ENCODE measurements at regions not wholly inside any gene's neighbourhood (a gene's known extent, or its start where the extent isn't known, plus 50 kb on each side); places are given as distances from the start of the nearest gene placed in this dataset.

DNA sequence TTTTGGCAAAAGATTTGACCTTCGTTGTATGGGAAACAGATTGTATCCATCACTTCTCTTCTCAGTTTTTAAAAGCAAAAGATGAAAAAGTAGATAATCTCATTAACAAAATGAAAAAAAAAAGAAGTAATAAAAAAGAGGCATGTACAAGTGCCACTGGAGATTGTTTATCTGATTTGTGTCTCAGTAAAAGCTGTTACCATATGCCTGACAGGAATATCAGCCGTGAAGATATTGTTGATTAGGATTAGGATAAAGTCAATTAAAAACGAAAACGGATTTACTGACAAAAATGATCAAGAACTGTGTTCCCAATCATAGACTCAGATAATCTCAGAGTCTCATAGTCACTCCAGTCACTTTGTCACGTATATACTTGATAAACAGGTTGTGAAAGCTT lies 842.1 kb upstream of the SLC10A2 start:
- H3K9me3 ChIP-seq = no peaks in the 10 kb centered on the region
- no peak for DNase-seq (ENCODE audit: low spot score in 2 of 2)
- TF ChIP-seq, protein P1, sequence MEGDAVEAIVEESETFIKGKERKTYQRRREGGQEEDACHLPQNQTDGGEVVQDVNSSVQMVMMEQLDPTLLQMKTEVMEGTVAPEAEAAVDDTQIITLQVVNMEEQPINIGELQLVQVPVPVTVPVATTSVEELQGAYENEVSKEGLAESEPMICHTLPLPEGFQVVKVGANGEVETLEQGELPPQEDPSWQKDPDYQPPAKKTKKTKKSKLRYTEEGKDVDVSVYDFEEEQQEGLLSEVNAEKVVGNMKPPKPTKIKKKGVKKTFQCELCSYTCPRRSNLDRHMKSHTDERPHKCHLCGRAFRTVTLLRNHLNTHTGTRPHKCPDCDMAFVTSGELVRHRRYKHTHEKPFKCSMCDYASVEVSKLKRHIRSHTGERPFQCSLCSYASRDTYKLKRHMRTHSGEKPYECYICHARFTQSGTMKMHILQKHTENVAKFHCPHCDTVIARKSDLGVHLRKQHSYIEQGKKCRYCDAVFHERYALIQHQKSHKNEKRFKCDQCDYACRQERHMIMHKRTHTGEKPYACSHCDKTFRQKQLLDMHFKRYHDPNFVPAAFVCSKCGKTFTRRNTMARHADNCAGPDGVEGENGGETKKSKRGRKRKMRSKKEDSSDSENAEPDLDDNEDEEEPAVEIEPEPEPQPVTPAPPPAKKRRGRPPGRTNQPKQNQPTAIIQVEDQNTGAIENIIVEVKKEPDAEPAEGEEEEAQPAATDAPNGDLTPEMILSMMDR (IDR thresholded peaks at IDR 0.05) = no peak
- intact Hi-C loops (cut with DNase I) = no loop called here
- no peaks in the 10 kb centered on the region for H3K4me1 ChIP-seq
- no peak overlapping the region for H3K4me3 ChIP-seq
- no peaks in the 10 kb centered on the region for H3K36me3 ChIP-seq
- H3K27ac ChIP-seq = no peak overlapping the region
- no peaks in the 10 kb centered on the region for H3K27me3 ChIP-seq

DNA sequence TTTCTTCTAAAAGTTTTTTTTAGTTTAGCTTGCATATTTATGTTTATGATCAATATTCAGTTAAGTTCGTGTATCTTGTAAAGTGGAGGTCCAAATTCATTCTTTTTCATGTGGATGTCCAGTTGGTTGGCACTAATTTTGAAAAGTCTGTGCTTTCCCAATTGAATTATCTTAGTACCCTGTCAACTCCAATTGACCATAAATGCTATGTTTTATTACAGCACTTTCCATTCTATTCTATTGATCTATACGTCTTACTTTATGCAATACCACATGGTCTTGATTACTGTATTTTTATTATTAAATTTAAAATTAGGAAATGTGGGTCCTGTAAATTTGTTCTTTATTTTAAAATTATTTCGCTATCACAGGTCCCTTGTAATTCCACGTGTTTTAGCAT lies 837.6 kb upstream of the SLC10A2 start:
- TF ChIP-seq, protein P1 (IDR thresholded peaks at IDR 0.05) = no peak
- no peak overlapping the region for H3K27ac ChIP-seq
- H3K4me1 ChIP-seq = no peaks in the 10 kb centered on the region
- no peaks in the 10 kb centered on the region for H3K27me3 ChIP-seq
- H3K4me3 ChIP-seq = no peak overlapping the region
- no peak for DNase-seq (ENCODE audit: low spot score in 2 of 2)
- intact Hi-C loops (cut with DNase I) = no loop called here
- H3K36me3 ChIP-seq = no peaks in the 10 kb centered on the region
- H3K9me3 ChIP-seq = no peaks in the 10 kb centered on the region

- no peaks in the 10 kb centered on the region for H3K27me3 ChIP-seq
- no peak for DNase-seq (ENCODE audit: low spot score in 2 of 2)
- intact Hi-C loops (cut with DNase I) = no loop called here
- H3K36me3 ChIP-seq = no peaks in the 10 kb centered on the region
- TF ChIP-seq, protein P1 (IDR thresholded peaks at IDR 0.05) = no peak
- no peak overlapping the region for H3K27ac ChIP-seq
- H3K4me1 ChIP-seq = no peaks in the 10 kb centered on the region
- no peak overlapping the region for H3K4me3 ChIP-seq
- H3K9me3 ChIP-seq = no peaks in the 10 kb centered on the region
Measured at GRCh38 chr13:103898481-103898880, 832.3 kb upstream of the SLC10A2 start.

DNA sequence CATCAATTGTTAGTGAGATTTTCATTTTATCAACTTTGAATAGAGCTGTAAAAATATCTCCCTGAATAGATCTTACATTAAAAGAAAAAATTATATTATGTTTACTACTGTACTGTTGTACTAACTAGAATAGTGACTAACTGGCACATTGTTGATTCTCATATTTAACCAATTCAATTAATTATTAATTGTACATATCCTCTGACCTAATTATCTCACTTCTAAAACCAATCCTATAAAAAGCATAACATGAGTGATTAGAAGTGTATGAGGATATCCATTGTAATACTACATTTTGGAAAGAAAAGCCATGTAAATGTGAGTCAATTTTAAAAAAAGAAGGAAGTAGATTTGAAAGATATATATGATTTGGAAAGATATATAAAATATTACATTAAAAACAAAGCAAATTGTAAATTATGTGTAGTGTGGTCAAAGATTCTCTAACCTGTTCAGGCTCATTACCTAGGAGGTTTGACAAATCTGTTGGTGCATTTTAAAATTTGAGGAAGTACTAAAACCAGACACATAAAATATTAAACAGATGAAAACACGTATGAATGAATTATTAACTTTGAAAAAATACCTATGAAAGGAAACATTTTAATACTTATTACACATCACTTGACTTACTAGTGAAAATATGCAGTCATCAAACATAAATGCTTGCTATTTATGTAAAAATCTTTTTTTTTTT lies 829.8 kb upstream of the SLC10A2 start:
- H3K36me3 ChIP-seq = no peaks in the 10 kb centered on the region
- H3K4me1 ChIP-seq = no peaks in the 10 kb centered on the region
- H3K4me3 ChIP-seq = no peak overlapping the region
- DNase-seq (ENCODE audit: low spot score in 2 of 2) = no peak
- H3K27me3 ChIP-seq = no peaks in the 10 kb centered on the region
- H3K9me3 ChIP-seq = no peaks in the 10 kb centered on the region
- TF ChIP-seq, protein P1 (IDR thresholded peaks at IDR 0.05) = no peak
- H3K27ac ChIP-seq = no peak overlapping the region
- intact Hi-C loops (cut with DNase I) = no loop called here

DNA sequence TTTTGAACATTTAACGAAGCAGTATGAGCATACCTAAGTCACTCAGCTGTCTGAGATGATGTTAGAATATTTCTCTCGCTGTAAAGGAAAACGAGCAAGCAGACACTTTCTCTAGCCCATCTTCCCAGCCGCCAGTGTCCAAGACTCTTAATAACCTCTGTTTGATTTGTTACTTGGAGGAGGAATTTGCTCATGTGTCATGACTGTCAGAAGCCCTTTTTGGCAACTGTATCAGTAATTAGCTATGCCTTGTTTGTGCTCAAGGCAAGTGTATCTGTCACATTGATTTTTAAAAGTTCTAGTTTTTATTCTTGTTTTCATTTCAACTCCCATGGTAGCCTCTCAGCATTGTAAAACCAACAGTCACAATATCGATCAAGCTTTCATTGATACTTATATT lies 828.4 kb upstream of the SLC10A2 start:
- H3K4me1 ChIP-seq = no peaks in the 10 kb centered on the region
- H3K4me3 ChIP-seq = no peak overlapping the region
- TF ChIP-seq, protein P1 (IDR thresholded peaks at IDR 0.05) = no peak
- no peaks in the 10 kb centered on the region for H3K36me3 ChIP-seq
- no peaks in the 10 kb centered on the region for H3K27me3 ChIP-seq
- no peak overlapping the region for H3K27ac ChIP-seq
- no peaks in the 10 kb centered on the region for H3K9me3 ChIP-seq
- no peak for DNase-seq (ENCODE audit: low spot score in 2 of 2)
- intact Hi-C loops (cut with DNase I) = no loop called here

Measured in ascending aorta (tissue), 2 donors.